Ectodermal cell (in vitro differentiated cells): ENCODE measurements at regions not wholly inside any gene's neighbourhood (a gene's known extent, or its start where the extent isn't known, plus 50 kb on each side); places are given as distances from the start of the nearest gene placed in this dataset.

Experiments
- H3K27ac ChIP-seq: 2 replicates; pipeline ENCODE4 v1.7.0; 2013; ENCODE audit warnings: mild to moderate bottlenecking, low read depth, low read length; ENCODE audit not compliant: insufficient read depth, poor library complexity, severe bottlenecking
- H3K27me3 ChIP-seq: 2 replicates; pipeline ENCODE4 v1.7.0; 2013; ENCODE audit warnings: mild to moderate bottlenecking, low read length; ENCODE audit not compliant: insufficient read depth, control insufficient read depth, poor library complexity, severe bottlenecking
- H3K36me3 ChIP-seq: one replicate; pipeline ENCODE4 v1.7.0; 2013; ENCODE audit warnings: low read length; ENCODE audit not compliant: control insufficient read depth, insufficient read depth
- H3K4me1 ChIP-seq: one replicate; pipeline ENCODE4 v1.7.0; 2013; ENCODE audit warnings: low read length; ENCODE audit not compliant: control insufficient read depth, insufficient read depth
- H3K4me3 ChIP-seq: 2 replicates; pipeline ENCODE4 v1.7.0; 2013; ENCODE audit warnings: low read depth, low read length, control low read depth; ENCODE audit not compliant: insufficient read depth
- H3K9me3 ChIP-seq: 2 replicates; pipeline ENCODE4 v1.7.0; 2013; ENCODE audit warnings: mild to moderate bottlenecking, low read length, moderate library complexity; ENCODE audit not compliant: control insufficient read depth
- WGBS, 2 experiments: methylation state at CpG; one replicate each; pipeline ENCODE4 v1.1.7; 2013; ENCODE audit warnings: missing lambda C conversion rate in 2 of 2; 5-methylcytosine and 5-hydroxymethylcytosine counted together

GRCh38 chr13:63396746-63397145, 1981.1 kb upstream of the PCDH20 start:
- H3K4me1 ChIP-seq = no peaks in the 10 kb centered on the region
- H3K36me3 ChIP-seq = no peaks in the 10 kb centered on the region
- H3K4me3 ChIP-seq = no peak overlapping the region
- H3K27me3 ChIP-seq = no peaks in the 10 kb centered on the region
- H3K27ac ChIP-seq = no peak overlapping the region
- H3K9me3 ChIP-seq = no peaks in the 10 kb centered on the region
- WGBS, 2 experiments = 83 to 85% methylated on average over 9 of the region's 9 CpGs

GRCh38 chr13:63393112-63393511, 1977.5 kb upstream of the PCDH20 start:
- Histone ChIP-seq H3K27me3 (no peaks in the 10 kb centered on the region), H3K9me3 (no peaks in the 10 kb centered on the region), H3K27ac (no peak overlapping the region), H3K36me3 (no peaks in the 10 kb centered on the region), H3K4me1 (no peaks in the 10 kb centered on the region), H3K4me3 (no peak overlapping the region)
- WGBS, 2 experiments = 88 to 97% methylated on average over 3 of the region's 3 CpGs

GRCh38 chr13:63389756-63390155, 1974.1 kb upstream of the PCDH20 start:
- H3K27ac ChIP-seq = no peak overlapping the region
- no peaks in the 10 kb centered on the region for H3K9me3 ChIP-seq
- H3K4me1 ChIP-seq = no peaks in the 10 kb centered on the region
- H3K27me3 ChIP-seq = no peaks in the 10 kb centered on the region
- no peaks in the 10 kb centered on the region for H3K36me3 ChIP-seq
- WGBS, 2 experiments = 87 to 94% methylated on average over 1 of the region's 1 CpG
- no peak overlapping the region for H3K4me3 ChIP-seq

- H3K27me3 ChIP-seq = no peaks in the 10 kb centered on the region
- H3K4me3 ChIP-seq = no peak overlapping the region
- no peaks in the 10 kb centered on the region for H3K9me3 ChIP-seq
- H3K27ac ChIP-seq = no peak overlapping the region
- WGBS, 2 experiments = 92 to 100% methylated on average over 1 to 2 of the region's 2 CpGs
- H3K4me1 ChIP-seq = no peaks in the 10 kb centered on the region
- H3K36me3 ChIP-seq = no peaks in the 10 kb centered on the region
These were observed 1965.6 kb upstream of the PCDH20 start for GRCh38 chr13:63381078-63381859.

- no peaks in the 10 kb centered on the region for H3K4me1 ChIP-seq
- WGBS, 2 experiments = 87 to 92% methylated on average over 2 of the region's 2 CpGs
- no peaks in the 10 kb centered on the region for H3K9me3 ChIP-seq
- H3K27ac ChIP-seq = no peak overlapping the region
- no peak overlapping the region for H3K4me3 ChIP-seq
- no peaks in the 10 kb centered on the region for H3K27me3 ChIP-seq
- no peaks in the 10 kb centered on the region for H3K36me3 ChIP-seq
These were observed 1962.3 kb upstream of the PCDH20 start for GRCh38 chr13:63377986-63378385.

- Histone ChIP-seq H3K9me3 (no peaks in the 10 kb centered on the region), H3K4me1 (no peaks in the 10 kb centered on the region), H3K36me3 (no peaks in the 10 kb centered on the region), H3K4me3 (no peak overlapping the region), H3K27ac (no peak overlapping the region), H3K27me3 (no peaks in the 10 kb centered on the region)
- 60% methylated on average over 1 of the region's 1 CpG; no CpG with 5 or more reads in 1 of the 2 experiments for WGBS, 2 experiments
These were observed 1954.5 kb upstream of the PCDH20 start for GRCh38 chr13:63370101-63370500.

- Histone ChIP-seq H3K36me3 (no peaks in the 10 kb centered on the region), H3K27ac (no peak overlapping the region)
- WGBS, 2 experiments = 86 to 87% methylated on average over 3 of the region's 3 CpGs
These were observed 1952.0 kb upstream of the PCDH20 start for GRCh38 chr13:63367522-63368198.

GRCh38 chr13:63364159-63364558, 1948.5 kb upstream of the PCDH20 start:
- Histone ChIP-seq H3K27ac (no peak overlapping the region), H3K9me3 (no peaks in the 10 kb centered on the region), H3K36me3 (no peaks in the 10 kb centered on the region), H3K4me1 (no peaks in the 10 kb centered on the region), H3K27me3 (no peaks in the 10 kb centered on the region), H3K4me3 (no peak overlapping the region)

More at GRCh38 chr13:63367522-63368198, 1952.0 kb upstream of the PCDH20 start:
- Histone ChIP-seq H3K4me3 (no peak overlapping the region), H3K9me3 (no peaks in the 10 kb centered on the region), H3K4me1 (no peaks in the 10 kb centered on the region), H3K27me3 (no peaks in the 10 kb centered on the region)

- H3K36me3 ChIP-seq = no peaks in the 10 kb centered on the region
- H3K4me1 ChIP-seq = no peaks in the 10 kb centered on the region
- no peak overlapping the region for H3K4me3 ChIP-seq
- H3K9me3 ChIP-seq = no peaks in the 10 kb centered on the region
- H3K27me3 ChIP-seq = no peaks in the 10 kb centered on the region
- H3K27ac ChIP-seq = no peak overlapping the region
- WGBS, 2 experiments = 88 to 95% methylated on average over 1 to 2 of the region's 2 CpGs
These were observed 1935.9 kb upstream of the PCDH20 start for GRCh38 chr13:63351533-63351932.

GRCh38 chr13:63351081-63351480, 1935.4 kb upstream of the PCDH20 start:
- no peaks in the 10 kb centered on the region for H3K9me3 ChIP-seq
- WGBS, 2 experiments = 92 to 93% methylated on average over 2 of the region's 2 CpGs
- H3K4me1 ChIP-seq = no peaks in the 10 kb centered on the region
- H3K27me3 ChIP-seq = no peaks in the 10 kb centered on the region
- no peak overlapping the region for H3K4me3 ChIP-seq
- no peak overlapping the region for H3K27ac ChIP-seq
- H3K36me3 ChIP-seq = no peaks in the 10 kb centered on the region
